ENCODE measurements at regions not wholly inside any gene's neighbourhood (a gene's known extent, or its start where the extent isn't known, plus 50 kb on each side); places are given as distances from the start of the nearest gene placed in this dataset.

DNA sequence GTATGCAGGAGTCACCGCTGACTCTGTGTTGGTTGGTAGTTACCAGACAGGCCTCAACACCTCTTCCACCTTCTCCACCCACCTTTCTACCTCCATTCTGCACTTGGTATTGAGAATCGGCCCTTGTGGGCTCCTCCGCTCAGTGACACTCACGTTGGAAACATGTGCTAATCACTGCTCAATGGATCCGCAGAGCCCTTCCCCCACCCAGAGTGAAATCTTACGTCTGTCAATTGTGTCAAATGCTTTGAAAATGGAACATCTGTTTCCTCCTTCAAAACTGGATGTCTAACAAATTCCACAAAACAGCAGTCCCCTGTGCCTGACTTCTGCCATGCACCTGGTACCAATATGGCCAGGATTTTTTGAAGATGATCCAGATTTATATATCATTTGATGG lies 65.5 kb upstream of the NRIP1 start:
- DNase-seq (ENCODE audit: extremely low read depth in 1 of 4, low spot score in 3 of 4) (no peak), ATAC-seq (no peak), FAIRE-seq (no peak)
- Histone ChIP-seq H3K9ac (ENCODE audit: insufficient read depth in 1 of 2, low read depth in 2 of 2, low read length in 2 of 2) (no peak overlapping the region), H3K4me2 (ENCODE audit: insufficient read depth, low read length) (no peak overlapping the region), H3K27ac (ENCODE audit: extremely low read depth, low read depth, low read length) (no peak overlapping the region), H3K27me3 (ENCODE audit: control insufficient read depth in 2 of 2, insufficient read depth in 2 of 2, low read length in 2 of 2) (no peaks in the 10 kb centered on the region; a peak in 1 of 5 replicates), H3K9me1 (ENCODE audit: control insufficient read depth, insufficient read depth, low read length) (no peaks in the 10 kb centered on the region), H2AFZ (ENCODE audit: low read depth, low read length) (no peak overlapping the region), H3K9me3 (replicated peaks; ENCODE audit: control insufficient read depth, insufficient read depth, low read depth, low read length) (no peaks in the 10 kb centered on the region), H3K79me2 (ENCODE audit: control insufficient read depth, insufficient read depth, low read length) (no peaks in the 10 kb centered on the region), H3K4me3 (no peak overlapping the region), H3K36me3 (ENCODE audit: control insufficient read depth, insufficient read depth, low read length) (no peaks in the 10 kb centered on the region), H3K4me1 (replicated peaks in 1 of 2; ENCODE audit: control insufficient read depth in 2 of 2, insufficient read depth in 2 of 2, low read length in 2 of 2) (peaks cover 0 to 3% of the 10 kb centered on the region in 2 experiments; a peak in 1 of 5 replicates), H4K20me1 (replicated peaks; ENCODE audit: control insufficient read depth, insufficient read depth, low read length) (no peaks in the 10 kb centered on the region)
- intact Hi-C loops (cut with micrococcal nuclease), result no loop called here
- no peak for TF ChIP-seq JUN (IDR thresholded peaks at IDR 0.05; ENCODE audit: borderline replicate concordance, low read depth, low read length)
- TF ChIP-seq JUN (CRISPR knock-in tag; IDR thresholded peaks at IDR 0.05; ENCODE audit: borderline replicate concordance), result no peak
- TF ChIP-seq, protein P1, sequence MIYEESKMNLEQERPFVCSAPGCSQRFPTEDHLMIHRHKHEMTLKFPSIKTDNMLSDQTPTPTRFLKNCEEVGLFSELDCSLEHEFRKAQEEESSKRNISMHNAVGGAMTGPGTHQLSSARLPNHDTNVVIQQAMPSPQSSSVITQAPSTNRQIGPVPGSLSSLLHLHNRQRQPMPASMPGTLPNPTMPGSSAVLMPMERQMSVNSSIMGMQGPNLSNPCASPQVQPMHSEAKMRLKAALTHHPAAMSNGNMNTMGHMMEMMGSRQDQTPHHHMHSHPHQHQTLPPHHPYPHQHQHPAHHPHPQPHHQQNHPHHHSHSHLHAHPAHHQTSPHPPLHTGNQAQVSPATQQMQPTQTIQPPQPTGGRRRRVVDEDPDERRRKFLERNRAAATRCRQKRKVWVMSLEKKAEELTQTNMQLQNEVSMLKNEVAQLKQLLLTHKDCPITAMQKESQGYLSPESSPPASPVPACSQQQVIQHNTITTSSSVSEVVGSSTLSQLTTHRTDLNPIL (CRISPR knock-in tag; IDR thresholded peaks at IDR 0.05), result no peak
- TF ChIP-seq MCM3 (IDR thresholded peaks at IDR 0.05), result no peak
- no peak for TF ChIP-seq HMG20A (CRISPR knock-in tag; conservative IDR thresholded peaks at IDR 0.05)
- no peak for TF ChIP-seq GATA2 (CRISPR knock-in tag; IDR thresholded peaks at IDR 0.05)
- CTCF ChIA-PET (ENCODE audit: low intra/inter-chr PET ratio), result no interaction called here
- WGBS (ENCODE audit: insufficient coverage, low coverage, missing lambda C conversion rate), result 14% methylated on average over 6 of the region's 6 CpGs
- in situ Hi-C loops (cut with MboI), result no loop called here
- POLR2A ChIA-PET, result no interaction called here
- no TSS peak for BruUV-seq (replicated peaks)

DNA sequence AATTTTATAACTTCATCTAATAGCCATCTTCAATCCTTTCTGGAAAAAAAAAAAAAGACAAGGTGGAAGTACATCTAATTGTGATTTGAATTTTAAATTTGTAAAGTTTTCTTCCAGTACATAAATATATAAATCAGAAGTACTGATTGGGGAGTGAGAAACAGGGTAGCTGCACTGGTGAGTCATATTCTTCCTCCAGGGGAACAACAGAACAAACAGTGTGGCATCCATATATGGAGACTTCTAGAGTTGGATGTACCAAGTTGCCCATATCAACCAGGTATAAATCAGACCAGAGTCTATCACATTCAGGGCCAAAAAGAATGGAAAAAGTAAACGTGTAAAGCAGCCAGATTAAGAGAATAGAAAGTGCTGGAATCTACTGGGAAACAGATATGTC lies 66.0 kb upstream of the NRIP1 start:
- WGBS (ENCODE audit: insufficient coverage, low coverage, missing lambda C conversion rate), result 8% methylated on average over 1 of the region's 1 CpG
- Histone ChIP-seq H3K79me2 (ENCODE audit: control insufficient read depth, insufficient read depth, low read length) (no peaks in the 10 kb centered on the region), H3K27ac (ENCODE audit: extremely low read depth, low read depth, low read length) (no peak overlapping the region), H4K20me1 (replicated peaks; ENCODE audit: control insufficient read depth, insufficient read depth, low read length) (no peaks in the 10 kb centered on the region), H3K4me2 (ENCODE audit: insufficient read depth, low read length) (no peak overlapping the region), H3K9me1 (ENCODE audit: control insufficient read depth, insufficient read depth, low read length) (no peaks in the 10 kb centered on the region), H3K4me1 (replicated peaks in 1 of 2; ENCODE audit: control insufficient read depth in 2 of 2, insufficient read depth in 2 of 2, low read length in 2 of 2) (peaks cover 0 to 3% of the 10 kb centered on the region in 2 experiments; a peak in 1 of 5 replicates), H3K36me3 (ENCODE audit: control insufficient read depth, insufficient read depth, low read length) (no peaks in the 10 kb centered on the region), H3K4me3 (no peak overlapping the region), H2AFZ (ENCODE audit: low read depth, low read length) (no peak overlapping the region), H3K9ac (ENCODE audit: insufficient read depth in 1 of 2, low read depth in 2 of 2, low read length in 2 of 2) (no peak overlapping the region), H3K9me3 (replicated peaks; ENCODE audit: control insufficient read depth, insufficient read depth, low read depth, low read length) (no peaks in the 10 kb centered on the region), H3K27me3 (ENCODE audit: control insufficient read depth in 2 of 2, insufficient read depth in 2 of 2, low read length in 2 of 2) (no peaks in the 10 kb centered on the region; a peak in 1 of 5 replicates)
- ChIA-PET CTCF (ENCODE audit: low intra/inter-chr PET ratio) (no interaction called here), POLR2A (no interaction called here)
- ATAC-seq, result no peak
- BruUV-seq (replicated peaks), result no TSS peak
- DNase-seq (ENCODE audit: extremely low read depth in 1 of 4, low spot score in 3 of 4), result no peak
- in situ Hi-C loops (cut with MboI), result no loop called here
- no peak for FAIRE-seq
- intact Hi-C loops (cut with micrococcal nuclease), result no loop called here
- TF ChIP-seq MBD2 (IDR thresholded peaks at IDR 0.05; ENCODE audit: borderline replicate concordance, low read depth) (no peak), IRF2 (CRISPR knock-in tag; IDR thresholded peaks at IDR 0.05) (no peak), ZBTB8A (IDR thresholded peaks at IDR 0.05; ENCODE audit: partially characterized antibody) (no peak)
- TF ChIP-seq, protein P2, sequence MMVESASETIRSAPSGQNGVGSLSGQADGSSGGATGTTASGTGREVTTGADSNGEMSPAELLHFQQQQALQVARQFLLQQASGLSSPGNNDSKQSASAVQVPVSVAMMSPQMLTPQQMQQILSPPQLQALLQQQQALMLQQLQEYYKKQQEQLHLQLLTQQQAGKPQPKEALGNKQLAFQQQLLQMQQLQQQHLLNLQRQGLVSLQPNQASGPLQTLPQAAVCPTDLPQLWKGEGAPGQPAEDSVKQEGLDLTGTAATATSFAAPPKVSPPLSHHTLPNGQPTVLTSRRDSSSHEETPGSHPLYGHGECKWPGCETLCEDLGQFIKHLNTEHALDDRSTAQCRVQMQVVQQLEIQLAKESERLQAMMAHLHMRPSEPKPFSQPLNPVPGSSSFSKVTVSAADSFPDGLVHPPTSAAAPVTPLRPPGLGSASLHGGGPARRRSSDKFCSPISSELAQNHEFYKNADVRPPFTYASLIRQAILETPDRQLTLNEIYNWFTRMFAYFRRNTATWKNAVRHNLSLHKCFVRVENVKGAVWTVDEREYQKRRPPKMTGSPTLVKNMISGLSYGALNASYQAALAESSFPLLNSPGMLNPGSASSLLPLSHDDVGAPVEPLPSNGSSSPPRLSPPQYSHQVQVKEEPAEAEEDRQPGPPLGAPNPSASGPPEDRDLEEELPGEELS (CRISPR knock-in tag; IDR thresholded peaks at IDR 0.05; ENCODE audit: borderline replicate concordance), result no peak
